Suppressor macrophage treated with lipopolysaccharide for 4 hours (primary cell): ENCODE measurements at regions not wholly inside any gene's neighbourhood (a gene's known extent, or its start where the extent isn't known, plus 50 kb on each side); places are given as distances from the start of the nearest gene placed in this dataset.
A peak's percentile ranks its signal among the peaks of the same experiment; 100 is the strongest.

Experiments
- DNase-seq: peaks from one replicate; pipeline ENCODE4 v3.0.0-alpha.2; 2020

DNA sequence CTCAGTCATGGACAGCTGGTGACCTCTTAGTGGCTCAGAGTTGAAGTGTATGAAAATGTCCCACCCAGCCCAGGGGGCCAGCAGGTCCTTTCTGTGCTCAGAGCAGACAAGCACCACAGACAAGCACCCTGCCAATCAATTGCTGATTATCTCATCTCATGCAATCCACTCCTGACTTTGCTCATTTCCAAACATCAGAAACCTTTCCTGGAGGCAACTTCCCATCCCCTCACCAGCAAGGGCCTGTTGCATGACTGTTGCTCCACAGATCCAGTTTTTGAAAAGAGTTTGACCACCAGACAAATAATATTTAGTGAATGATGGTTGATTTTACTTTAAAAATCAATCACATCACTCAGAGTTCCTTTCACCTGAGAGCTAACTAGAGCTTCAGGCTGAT lies 397.3 kb upstream of the KLF4 start:
- DNase-seq: no peak

GRCh38 chr9:107883496-107884124 lies 394.0 kb upstream of the KLF4 start:
- peak; percentile 86 for DNase-seq

GRCh38 chr9:107881626-107882300 lies 392.2 kb upstream of the KLF4 start:
- DNase-seq: no peak

DNA sequence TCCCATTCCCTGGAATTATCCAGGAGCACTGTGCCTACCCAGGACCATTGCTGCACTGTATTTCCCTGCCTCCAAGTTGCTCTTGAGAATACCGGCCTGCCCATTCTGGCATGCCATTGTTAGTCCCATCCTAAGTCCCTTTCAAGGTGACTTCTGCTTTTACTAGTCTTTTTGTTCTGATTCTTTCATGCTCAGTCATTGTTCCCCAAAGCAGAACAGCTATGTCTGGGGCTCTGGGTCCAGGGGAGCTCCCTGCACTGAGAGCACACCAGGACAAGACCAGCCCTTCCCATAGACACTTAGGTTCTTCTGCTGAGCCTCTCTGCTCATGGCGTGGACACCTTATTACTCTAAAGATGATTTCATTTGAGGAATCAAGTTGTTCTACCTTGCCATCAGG lies 388.9 kb upstream of the KLF4 start:
- no peak for DNase-seq

GRCh38 chr9:107875571-107875980 lies 386.0 kb upstream of the KLF4 start:
- DNase-seq: peak; percentile 25

GRCh38 chr9:107874591-107875369 lies 385.2 kb upstream of the KLF4 start:
- peak; percentile 70 for DNase-seq

- no peak for DNase-seq
These were observed 384.6 kb upstream of the KLF4 start for GRCh38 chr9:107874137-107874536.

- DNase-seq: no peak
These were observed 383.1 kb upstream of the KLF4 start for GRCh38 chr9:107872457-107873192.

DNA sequence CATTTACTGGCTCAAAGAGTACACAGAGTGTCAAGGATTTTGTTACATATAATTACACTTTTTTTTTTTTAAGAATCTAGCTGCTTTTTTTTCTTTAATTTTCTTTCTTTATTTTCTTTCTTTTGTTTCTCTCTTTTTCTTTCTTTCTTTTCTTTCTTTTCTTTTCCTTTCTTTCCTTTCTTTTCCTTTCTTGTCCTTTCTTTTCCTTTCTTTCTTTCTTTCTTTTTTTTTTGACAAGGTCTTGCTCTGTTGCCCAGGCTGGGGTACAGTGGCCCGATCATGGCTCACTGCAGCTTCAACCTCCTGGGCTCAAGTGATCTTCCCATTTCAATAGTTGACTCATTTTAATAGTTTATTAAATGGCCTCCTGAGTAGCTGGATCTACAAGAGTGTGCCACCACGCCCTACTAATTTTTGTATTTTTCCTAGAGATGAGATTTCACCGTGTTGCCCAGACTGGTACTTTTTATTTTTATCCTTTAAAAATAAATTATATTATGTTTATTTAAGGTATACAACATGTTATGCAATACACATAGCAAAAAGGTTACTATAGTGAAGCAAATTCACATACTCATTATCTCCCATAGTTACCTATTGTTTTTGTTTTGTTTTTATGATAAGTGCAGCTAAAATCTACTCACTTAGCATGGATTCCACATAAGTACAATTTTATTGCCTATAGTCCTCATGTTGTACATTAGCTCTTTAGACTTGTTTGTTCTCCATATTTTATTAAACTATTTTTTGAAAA lies 381.5 kb upstream of the KLF4 start:
- no peak for DNase-seq

DNA sequence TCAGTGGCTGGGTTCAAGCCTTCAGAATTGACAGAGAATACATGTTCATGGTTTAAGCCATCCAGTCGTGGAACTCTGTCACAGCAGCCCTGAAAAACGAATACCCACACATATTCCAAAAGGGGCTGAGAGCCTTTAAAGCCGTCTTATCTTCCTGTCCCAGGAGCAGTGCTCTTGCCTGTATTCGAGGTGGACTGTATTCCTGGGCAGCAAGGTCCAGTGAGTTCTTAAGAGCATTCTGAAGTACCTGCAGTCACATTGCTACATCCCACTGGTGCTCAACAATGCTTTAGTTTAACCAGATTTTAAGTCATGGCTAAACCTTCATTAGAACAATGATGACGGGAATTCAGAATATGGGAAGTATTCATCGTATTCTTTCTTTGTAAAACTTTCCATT lies 380.7 kb upstream of the KLF4 start:
- no peak for DNase-seq

DNA sequence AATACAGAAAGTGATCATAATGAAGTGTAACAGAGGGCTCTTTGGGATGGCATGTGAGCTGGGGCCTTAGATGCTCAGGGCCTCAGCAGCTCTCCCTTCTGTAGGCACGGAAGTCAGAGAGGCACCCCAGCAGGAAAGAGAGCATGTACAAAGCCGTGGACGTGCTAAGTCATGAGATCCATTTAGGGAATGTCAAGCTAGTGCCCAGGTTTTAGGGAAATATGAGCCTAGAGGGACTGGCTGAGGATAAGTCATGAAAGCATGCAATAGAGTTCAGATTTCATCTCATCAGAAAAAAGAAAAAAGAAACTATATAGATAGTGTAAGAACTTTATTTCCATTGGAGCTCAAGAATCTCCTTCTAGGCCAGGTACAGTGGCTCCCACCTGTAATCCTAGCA lies 379.5 kb upstream of the KLF4 start:
- no peak for DNase-seq

GRCh38 chr9:107868186-107868585 lies 378.6 kb upstream of the KLF4 start:
- no peak for DNase-seq

DNA sequence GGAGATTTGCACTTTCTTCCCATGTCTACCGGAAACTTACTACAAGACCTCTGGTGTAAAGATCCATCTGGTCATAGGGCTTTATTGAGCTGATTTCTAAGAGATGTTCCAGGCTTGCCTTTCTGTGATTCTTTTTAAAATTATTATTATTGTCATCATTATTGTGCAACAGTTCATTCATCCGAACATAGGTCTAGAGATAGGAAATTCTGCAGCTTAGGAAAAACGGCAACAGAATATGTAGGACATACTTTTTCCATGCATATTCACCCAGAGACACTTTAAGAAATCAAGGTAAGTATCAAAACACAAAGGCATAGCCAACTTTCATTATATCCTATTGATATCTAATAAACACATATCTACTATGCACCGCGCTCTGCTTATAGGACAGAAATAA lies 378.2 kb upstream of the KLF4 start:
- DNase-seq: no peak

DNA sequence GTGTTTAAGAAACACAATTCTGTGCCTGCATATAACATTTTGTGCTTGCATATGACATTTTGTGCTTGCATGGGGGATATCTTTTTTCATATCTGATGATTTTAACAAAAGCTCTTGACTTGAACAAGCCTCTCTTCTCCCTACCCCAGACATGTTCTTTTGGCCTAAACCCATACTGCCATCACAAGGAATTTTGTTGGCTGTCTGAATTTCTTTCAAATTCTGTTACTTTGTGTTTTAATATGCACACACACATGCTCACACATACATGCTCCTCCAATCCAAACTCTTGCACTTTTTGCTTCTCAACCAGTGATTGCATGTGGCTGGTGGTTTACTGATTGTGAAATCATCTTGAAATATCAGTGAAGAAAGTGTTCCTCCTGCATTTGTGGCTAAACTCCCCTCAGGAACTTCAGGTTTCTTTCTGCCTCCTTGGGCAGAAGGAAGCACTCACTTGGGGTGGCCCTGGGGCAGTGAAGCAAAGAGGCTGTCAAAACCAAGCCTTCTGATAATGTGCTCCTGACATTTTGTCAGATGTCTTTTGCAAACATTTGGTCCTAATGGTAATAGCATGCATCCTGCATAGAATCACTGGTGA lies 377.2 kb upstream of the KLF4 start:
- peak; percentile 53 for DNase-seq

DNA sequence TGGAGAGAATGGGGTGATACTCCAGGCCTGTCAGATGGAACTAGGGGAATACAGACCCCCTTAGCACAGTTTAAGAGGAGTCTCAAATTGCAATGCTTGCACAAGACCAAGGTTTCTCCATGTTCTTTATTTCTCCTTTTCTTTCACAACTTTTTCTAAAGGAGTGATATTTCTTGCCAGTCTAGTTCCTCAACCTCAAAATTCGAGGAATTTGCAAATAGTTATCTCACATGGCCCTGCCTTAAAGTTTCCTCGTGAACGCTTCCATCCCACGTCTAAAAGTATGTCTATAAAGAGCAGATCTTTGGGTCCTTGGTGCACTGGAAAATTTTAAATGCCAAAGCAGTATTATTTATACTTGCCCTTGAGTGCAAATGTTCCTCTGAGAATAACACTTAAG lies 373.8 kb upstream of the KLF4 start:
- peak; percentile 64 for DNase-seq

DNA sequence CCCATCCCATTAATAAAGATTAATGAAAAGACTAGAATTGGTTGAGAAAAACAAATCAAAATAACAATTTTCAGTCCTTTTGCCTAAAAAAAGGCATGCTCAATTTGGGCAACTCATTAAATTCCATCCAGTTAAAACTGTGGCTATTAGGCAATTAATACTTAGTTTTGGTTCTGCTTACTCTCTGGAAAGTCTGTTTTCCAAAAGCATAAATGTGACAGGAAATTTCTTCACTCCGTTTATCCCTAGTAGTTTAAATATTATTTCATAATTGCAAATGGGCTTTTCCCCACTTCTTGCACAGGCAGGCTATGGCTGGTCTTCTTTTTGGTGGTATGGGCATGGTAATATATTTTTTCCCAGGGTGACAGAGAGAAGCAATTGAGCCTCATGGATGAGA lies 373.3 kb upstream of the KLF4 start:
- DNase-seq: peak; percentile 85

DNA sequence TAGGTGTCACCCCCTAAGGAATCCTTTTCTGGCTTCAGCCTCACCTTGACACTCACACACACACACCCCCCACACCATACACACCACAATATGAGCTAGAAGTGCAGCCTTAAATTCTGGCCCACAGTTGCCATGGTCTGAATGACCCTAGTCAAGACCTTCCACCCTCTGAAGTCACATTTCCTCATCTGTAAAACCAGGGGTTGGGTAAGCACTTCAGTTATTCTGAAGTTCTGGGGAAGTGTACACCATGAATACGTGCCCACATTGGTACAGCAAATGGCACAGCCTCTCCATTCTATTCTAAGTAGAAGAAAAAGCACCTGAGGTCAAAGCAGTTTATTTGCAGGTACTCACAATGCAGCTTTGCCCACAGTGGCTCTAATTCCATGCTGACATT lies 372.8 kb upstream of the KLF4 start:
- peak; percentile 78 for DNase-seq

- DNase-seq: no peak
These were observed 371.5 kb upstream of the KLF4 start for GRCh38 chr9:107861075-107861474.

- DNase-seq: no peak
These were observed 368.7 kb upstream of the KLF4 start for GRCh38 chr9:107858260-107858659.

- no peak for DNase-seq
These were observed 367.1 kb upstream of the KLF4 start for GRCh38 chr9:107856633-107857032.

GRCh38 chr9:107855164-107855563 lies 365.6 kb upstream of the KLF4 start:
- DNase-seq: no peak

DNA sequence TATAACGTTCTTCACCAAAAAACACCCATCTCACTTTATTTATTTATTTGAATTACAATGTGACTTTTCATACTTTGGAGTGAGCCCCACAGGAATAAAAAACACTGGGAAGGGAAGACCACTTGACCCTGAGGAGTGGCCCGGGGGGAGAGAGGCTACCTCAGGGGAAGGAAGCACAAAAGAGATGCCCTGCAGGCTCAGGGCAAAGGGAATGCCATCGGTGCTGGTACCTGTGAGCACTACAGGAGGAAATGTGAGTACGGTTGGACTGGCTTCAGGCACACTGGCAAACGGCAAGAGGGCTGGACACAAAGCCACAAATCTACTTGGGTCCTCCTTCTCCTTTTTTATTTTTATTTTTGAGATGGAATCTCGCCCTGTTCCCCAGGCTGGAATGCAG lies 363.9 kb upstream of the KLF4 start:
- DNase-seq: no peak
